Gastroesophageal sphincter (tissue), 4 donors: ENCODE measurements at regions not wholly inside any gene's neighbourhood (a gene's known extent, or its start where the extent isn't known, plus 50 kb on each side); places are given as distances from the start of the nearest gene placed in this dataset.

Experiments
- ATAC-seq: fragments of 150-250 bp; one replicate; pipeline ENCODE4 v1.9.1; 2016; ENCODE audit warnings: mild to moderate bottlenecking, moderate library complexity
- H3K27ac ChIP-seq, 4 donors: fragments of 200-600 bp; sonication (generic) in 3 of 4; 1 replicate in 3 of 4; 2 replicates in 1 of 4; pipeline ENCODE4 v1.5.1; 2016 to 2019
- H3K27me3 ChIP-seq: fragments of 200-600 bp; sonication (generic); one replicate; pipeline ENCODE4 v1.5.1; 2019
- H3K36me3 ChIP-seq, 2 donors: fragments of 200-600 bp; sonication (generic); one replicate each; pipeline ENCODE4 v1.5.1; 2019; ENCODE audit warnings: control low read depth in 1 of 2
- H3K4me1 ChIP-seq, 3 donors: fragments of 200-600 bp; sonication (generic); 1 replicate in 2 of 3; 2 replicates in 1 of 3; pipeline ENCODE4 v1.5.1; 2016 to 2019; ENCODE audit warnings: control low read depth in 2 of 3
- H3K4me3 ChIP-seq, 2 donors: fragments of 200-600 bp; sonication (generic); one replicate each; pipeline ENCODE4 v1.5.1; 2019; ENCODE audit warnings: mild to moderate bottlenecking in 1 of 2, moderate library complexity in 1 of 2
- H3K9me3 ChIP-seq, 3 donors: fragments of 200-600 bp; sonication (generic); one replicate each; pipeline ENCODE4 v1.5.1; 2017 to 2019; ENCODE audit warnings: control low read depth in 2 of 3
- EP300 ChIP-seq: sonication (generic); formaldehyde crosslinking; IDR thresholded peaks from one replicate; pipeline ENCODE4 v1.6.1; 2017; ENCODE audit warnings: antibody characterized with exemption, mild to moderate bottlenecking
- POLR2A ChIP-seq, 2 donors: fragments of 450-650 bp; IDR thresholded peaks; one replicate each; pipeline ENCODE4 v1.6.1; 2017; ENCODE audit warnings: antibody characterized with exemption in 2 of 2, mild to moderate bottlenecking in 2 of 2, moderate library complexity in 1 of 2
- POLR2AphosphoS5 ChIP-seq: sonication (generic); formaldehyde crosslinking; IDR thresholded peaks from one replicate; pipeline ENCODE4 v1.6.1; 2017; ENCODE audit warnings: antibody characterized with exemption
- WGBS, 2 donors: methylation state at CpG; one replicate each; pipeline ENCODE4 v1.1.5; 2018; ENCODE audit warnings: low coverage in 1 of 2; 5-methylcytosine and 5-hydroxymethylcytosine counted together
- TF ChIP-seq, protein P1 (sequence below), 4 experiments: fragments of 200-600 bp in 2 of 4; fragments of 450-650 bp in 2 of 4; sonication (generic) in 1 of 4; IDR thresholded peaks; one replicate each; pipeline ENCODE4 v1.5.1; 2017 to 2019; ENCODE audit warnings: antibody characterized with exemption in 4 of 4, mild to moderate bottlenecking in 2 of 4, moderate library complexity in 2 of 4

DNA sequence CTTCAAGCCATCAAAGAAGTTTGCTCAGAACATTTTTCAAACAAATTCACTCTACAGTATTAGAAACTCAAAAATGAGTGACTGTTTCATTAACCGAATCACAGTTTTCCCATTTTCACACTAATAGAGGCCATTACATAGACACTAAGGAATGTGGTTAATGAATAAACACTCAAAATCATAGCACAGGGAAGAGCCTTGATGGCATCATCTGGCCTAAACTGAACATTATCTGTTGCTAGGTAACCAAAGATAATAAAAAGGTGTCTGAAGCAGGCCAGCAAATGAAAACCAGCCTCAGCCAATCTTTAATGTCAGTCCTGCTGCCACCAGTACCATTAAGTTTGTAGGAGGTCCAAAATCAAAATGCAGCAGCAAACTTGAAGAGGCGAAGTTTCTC, 492.4 kb upstream of the STEAP1 start:
- no peak for ATAC-seq

DNA sequence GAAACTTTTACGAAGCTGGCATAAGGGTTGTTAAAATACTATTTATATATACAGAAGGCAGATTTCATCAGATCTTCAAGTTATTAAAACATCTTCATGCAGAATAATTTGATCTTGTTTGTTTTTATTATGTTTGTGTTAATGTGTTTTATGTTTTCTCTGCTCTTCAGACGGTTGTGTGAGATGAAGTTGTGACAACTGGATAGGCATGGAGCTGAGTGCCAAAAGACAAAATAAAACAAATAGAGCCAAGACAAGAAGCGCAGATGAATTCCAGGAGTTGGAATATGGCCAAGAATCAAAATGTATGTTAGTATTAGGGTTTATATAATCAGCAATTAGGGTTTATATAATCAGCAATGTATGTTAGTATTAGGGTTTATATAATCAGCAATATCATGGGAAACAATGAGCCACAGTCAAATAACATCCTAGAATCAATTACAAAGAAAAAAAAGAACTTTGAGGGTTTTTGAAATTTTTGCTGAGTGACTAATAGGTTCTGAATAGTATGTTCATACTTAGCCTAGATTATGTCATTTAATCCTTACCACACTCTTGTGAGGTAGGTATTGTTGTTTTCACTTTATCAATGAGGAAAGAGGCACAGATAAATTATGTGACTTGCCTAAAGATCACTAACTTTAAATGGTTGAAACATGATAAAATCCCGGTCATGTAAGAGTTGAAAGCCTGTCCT, 488.0 kb upstream of the STEAP1 start:
- no peak overlapping the region for H3K4me3 ChIP-seq
- no peak for ATAC-seq
- H3K27ac ChIP-seq, result no peak overlapping the region
- WGBS, 2 donors, result 39 to 49% methylated on average over 4 of the region's 4 CpGs
- H3K4me1 ChIP-seq, result no peaks in the 10 kb centered on the region
- no peaks in the 10 kb centered on the region for H3K27me3 ChIP-seq
- H3K36me3 ChIP-seq, result no peaks in the 10 kb centered on the region
- no peaks in the 10 kb centered on the region for H3K9me3 ChIP-seq
- TF ChIP-seq EP300 (no peak), POLR2A (IDR thresholded peaks at IDR 0.05) (no peak), POLR2AphosphoS5 (no peak)
- TF ChIP-seq, protein P1, sequence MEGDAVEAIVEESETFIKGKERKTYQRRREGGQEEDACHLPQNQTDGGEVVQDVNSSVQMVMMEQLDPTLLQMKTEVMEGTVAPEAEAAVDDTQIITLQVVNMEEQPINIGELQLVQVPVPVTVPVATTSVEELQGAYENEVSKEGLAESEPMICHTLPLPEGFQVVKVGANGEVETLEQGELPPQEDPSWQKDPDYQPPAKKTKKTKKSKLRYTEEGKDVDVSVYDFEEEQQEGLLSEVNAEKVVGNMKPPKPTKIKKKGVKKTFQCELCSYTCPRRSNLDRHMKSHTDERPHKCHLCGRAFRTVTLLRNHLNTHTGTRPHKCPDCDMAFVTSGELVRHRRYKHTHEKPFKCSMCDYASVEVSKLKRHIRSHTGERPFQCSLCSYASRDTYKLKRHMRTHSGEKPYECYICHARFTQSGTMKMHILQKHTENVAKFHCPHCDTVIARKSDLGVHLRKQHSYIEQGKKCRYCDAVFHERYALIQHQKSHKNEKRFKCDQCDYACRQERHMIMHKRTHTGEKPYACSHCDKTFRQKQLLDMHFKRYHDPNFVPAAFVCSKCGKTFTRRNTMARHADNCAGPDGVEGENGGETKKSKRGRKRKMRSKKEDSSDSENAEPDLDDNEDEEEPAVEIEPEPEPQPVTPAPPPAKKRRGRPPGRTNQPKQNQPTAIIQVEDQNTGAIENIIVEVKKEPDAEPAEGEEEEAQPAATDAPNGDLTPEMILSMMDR (IDR thresholded peaks at IDR 0.05), result no peak

More for the DNA sequence above, 492.4 kb upstream of the STEAP1 start:
- 75 to 89% methylated on average over 1 to 2 of the region's 2 CpGs for WGBS, 2 donors
- Histone ChIP-seq H3K36me3 (no peaks in the 10 kb centered on the region), H3K27ac (no peak overlapping the region), H3K4me1 (no peaks in the 10 kb centered on the region), H3K9me3 (no peaks in the 10 kb centered on the region), H3K4me3 (no peak overlapping the region), H3K27me3 (no peaks in the 10 kb centered on the region)
- no peak for TF ChIP-seq EP300
- no peak for TF ChIP-seq POLR2A (IDR thresholded peaks at IDR 0.05)
- TF ChIP-seq POLR2AphosphoS5, result no peak
- TF ChIP-seq, protein P1 (IDR thresholded peaks at IDR 0.05), result no peak

DNA sequence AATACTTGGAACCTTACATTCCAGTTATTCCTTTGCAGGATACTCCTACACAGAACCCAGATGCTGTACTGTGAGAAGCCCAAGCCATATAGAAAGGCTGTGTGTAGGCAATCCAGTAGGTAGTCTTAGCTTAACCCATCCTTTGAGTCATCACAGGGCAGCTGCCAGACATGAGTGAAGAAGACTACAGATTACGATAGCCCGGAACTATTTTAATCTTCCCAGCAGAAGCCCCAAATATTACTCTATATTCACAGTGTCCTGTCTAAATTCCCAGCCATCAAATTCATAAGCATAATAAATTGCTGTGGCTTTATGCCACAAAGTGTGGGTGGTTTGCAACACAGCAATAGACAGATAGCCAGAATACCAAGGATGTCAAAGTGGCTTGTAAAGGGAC, 474.1 kb upstream of the STEAP1 start:
- Histone ChIP-seq H3K36me3 (no peaks in the 10 kb centered on the region), H3K4me3 (no peak overlapping the region), H3K9me3 (peaks cover 0 to under 1% (median 0%) of the 10 kb centered on the region in 3 donors), H3K27ac (no peak overlapping the region), H3K27me3 (no peaks in the 10 kb centered on the region), H3K4me1 (no peaks in the 10 kb centered on the region)
- WGBS, 2 donors, result no CpG with 5 or more reads among the region's 2 CpGs
- ATAC-seq, result no peak
- TF ChIP-seq EP300 (no peak), POLR2AphosphoS5 (no peak), POLR2A (IDR thresholded peaks at IDR 0.05) (no peak)
- TF ChIP-seq, protein P1 (IDR thresholded peaks at IDR 0.05), result no peak

DNA sequence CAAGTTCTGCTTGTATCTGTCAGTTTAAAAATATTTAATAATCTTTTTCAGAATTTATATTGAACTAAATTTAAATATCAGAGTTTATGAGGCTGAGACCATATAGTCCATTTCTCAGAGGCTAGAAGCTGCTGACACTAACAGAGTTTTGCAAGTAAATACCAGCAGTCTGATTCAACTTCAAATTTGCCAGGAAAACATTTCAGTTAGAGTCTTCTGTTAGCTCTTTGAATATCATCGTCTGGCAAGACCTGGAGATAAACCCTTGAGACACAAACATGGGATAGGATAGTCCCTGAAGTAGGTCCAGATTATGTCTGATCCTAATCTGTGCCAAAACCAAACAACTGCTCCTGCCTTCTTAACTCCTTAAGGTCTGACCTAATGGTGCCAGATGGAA, 472.8 kb upstream of the STEAP1 start:
- H3K27me3 ChIP-seq, result no peaks in the 10 kb centered on the region
- ATAC-seq, result no peak
- WGBS, 2 donors, result 0 to 13% methylated on average over 1 of the region's 1 CpG
- TF ChIP-seq POLR2AphosphoS5 (no peak), EP300 (no peak), POLR2A (IDR thresholded peaks at IDR 0.05) (no peak)
- TF ChIP-seq, protein P1 (IDR thresholded peaks at IDR 0.05), result no peak
- H3K36me3 ChIP-seq, result no peaks in the 10 kb centered on the region
- H3K4me3 ChIP-seq, result no peak overlapping the region
- no peaks in the 10 kb centered on the region for H3K4me1 ChIP-seq
- no peak overlapping the region for H3K27ac ChIP-seq
- H3K9me3 ChIP-seq, result no peaks in the 10 kb centered on the region

DNA sequence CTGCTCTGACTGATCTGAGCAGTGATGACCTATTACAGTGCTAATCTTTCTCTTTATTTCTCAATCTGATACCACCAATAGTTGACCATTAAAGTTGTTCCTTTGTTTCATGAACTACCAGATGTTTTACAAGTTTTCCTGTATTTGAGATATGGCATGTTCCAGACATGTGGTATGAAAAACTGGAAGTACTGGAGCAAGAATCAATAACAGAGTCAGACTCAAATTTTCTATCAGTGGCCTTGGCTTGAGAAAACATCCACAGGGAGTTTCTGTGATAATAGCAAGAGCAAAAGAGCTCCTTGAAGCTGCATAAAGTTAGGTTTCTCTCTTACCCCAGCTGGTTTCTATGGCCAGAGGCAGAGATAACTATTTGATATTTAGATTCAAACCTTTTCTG, 469.0 kb upstream of the STEAP1 start:
- no peak for TF ChIP-seq EP300
- no peak for TF ChIP-seq POLR2AphosphoS5
- TF ChIP-seq, protein P1 (IDR thresholded peaks at IDR 0.05), result no peak
- TF ChIP-seq POLR2A (IDR thresholded peaks at IDR 0.05), result no peak
- Histone ChIP-seq H3K27me3 (no peaks in the 10 kb centered on the region), H3K9me3 (no peaks in the 10 kb centered on the region), H3K4me3 (no peak overlapping the region), H3K36me3 (no peaks in the 10 kb centered on the region), H3K4me1 (no peaks in the 10 kb centered on the region), H3K27ac (no peak overlapping the region)
- ATAC-seq, result no peak
